ENCODE measurements at regions not wholly inside any gene's neighbourhood (a gene's known extent, or its start where the extent isn't known, plus 50 kb on each side); places are given as distances from the start of the nearest gene placed in this dataset.

DNA sequence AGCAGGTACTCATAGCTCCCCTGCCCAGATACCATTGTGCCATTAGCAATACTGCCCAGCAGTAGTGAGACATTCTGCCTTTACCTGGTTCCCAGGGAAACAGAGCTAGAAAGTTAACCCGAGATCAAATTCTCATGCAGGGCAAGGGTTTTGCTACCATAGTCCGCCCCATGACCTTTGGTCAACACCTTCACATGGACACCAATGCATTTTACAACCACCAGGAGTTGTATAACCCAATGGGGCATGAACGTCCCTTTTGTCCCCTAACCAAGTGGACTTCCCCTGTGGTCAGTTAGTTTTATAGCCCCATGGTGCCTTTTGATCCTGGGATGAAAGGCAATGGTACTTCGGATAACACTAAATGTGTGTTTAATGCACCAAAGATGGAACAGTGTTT, 151.7 kb upstream of the IQSEC1 start:
- DNase-seq: no peak

DNA sequence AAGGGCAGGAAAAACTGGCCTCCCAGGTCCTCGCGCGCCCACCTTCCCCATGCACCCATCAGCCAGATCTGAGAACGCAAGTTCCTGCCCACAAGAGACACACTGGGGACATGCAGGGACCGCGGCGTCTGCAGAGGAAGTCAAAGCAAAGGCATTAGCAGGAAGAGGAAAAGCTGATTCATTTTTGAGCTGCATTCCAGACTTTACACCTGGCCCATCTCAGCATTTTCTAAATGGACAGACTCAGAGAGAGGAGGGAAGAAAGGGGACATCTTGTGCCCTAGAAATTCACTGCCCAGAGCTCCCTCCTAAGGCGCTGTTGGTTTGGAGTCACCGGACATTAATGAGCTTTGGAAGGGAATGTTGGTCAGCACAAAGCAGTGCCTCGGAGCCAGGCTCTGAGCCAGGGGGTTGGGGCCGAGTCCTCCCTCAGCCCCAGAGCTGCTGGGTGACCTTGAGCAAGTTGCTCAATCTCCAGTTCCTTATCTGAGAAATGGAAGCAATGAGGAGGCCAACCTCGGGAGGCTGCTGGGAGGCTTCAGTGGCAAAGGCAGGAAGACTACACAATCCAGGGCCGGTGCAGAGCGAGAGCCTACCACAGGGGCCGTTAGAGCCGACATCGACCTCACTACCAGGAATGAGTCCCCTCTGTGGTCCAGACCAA, 150.5 kb upstream of the IQSEC1 start:
- no peak for DNase-seq

DNA sequence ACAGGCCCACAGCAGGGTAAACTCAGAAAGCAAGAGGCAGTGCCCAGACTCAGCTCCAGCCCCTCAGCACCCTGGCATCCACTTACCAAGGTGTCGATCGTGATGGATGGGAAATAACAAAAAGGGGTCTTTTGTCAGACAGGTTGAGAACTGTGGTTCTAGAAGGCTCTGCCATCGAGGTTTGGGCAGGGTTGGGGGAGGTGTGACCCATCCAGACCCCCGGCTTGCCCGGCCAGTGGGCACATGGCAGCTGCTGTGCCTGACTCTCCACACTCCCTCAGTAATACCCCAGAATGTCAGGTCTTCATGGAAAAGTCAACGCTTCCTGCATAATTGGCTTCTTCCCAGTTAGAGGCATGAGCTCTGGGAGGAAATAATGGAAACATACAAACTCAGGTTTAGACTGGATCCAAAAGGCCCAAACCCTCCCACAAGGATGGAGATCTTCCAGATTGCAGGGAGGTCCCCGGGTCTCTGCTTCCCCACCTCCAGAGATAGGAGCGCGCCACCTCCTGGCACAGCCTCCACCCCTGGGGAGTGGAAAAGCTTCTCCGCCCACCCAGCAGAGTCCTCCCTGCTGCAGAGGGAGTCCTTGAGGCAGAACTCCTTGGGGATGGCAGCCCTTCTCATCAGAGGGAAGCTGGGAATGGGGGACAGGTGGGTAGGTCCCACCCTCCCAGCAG, 149.8 kb upstream of the IQSEC1 start:
- no peak for DNase-seq

- no peak for DNase-seq
Observed at GRCh38 chr3:13222131-13222530, 148.9 kb upstream of the IQSEC1 start.

- no peak for DNase-seq
Observed at GRCh38 chr3:13221491-13222061, 148.3 kb upstream of the IQSEC1 start.

- DNase-seq: no peak
Observed at GRCh38 chr3:13220991-13221390, 147.8 kb upstream of the IQSEC1 start.

- no peak for DNase-seq
Observed at GRCh38 chr3:13219902-13220296, 146.7 kb upstream of the IQSEC1 start.

DNA sequence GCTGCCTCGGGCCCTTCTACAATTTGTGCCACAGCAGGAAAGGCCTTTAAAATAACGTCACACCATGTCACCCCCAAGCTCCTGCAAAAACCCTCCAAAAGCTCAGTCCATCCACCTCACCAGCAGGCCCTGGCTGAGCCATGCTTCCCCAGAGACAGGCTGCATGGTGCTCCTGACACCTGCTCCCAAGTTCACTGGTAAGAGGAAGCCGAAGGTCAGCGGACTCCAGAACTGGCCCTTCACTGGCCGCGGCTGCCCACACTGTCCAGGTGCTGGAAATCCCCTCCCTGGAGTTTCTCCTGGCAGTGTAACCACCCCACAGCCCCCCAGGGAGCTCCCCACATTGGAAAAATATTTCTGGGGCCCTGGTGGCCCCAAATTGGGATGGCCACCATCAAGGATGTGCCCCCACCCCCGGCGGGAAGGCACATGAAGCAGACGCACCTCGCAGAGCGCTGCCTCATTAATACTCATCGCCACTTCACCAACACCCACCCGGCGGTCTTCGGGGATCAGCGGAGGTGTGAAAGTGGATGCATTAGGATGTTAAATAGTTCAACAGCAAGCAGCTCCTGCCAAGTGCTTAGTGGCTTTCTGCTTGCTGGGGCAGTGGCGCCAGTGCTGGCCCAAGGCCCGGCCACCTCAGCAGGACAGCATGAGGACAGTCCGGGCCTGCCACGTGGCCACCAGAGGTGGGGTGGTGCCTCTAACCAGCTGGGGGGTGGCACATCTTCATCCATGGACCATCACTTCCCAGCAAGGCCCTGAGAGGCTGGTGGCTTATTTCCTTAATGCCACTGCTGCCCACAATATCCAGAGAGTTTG, 146.1 kb upstream of the IQSEC1 start:
- DNase-seq: no peak

- no peak for DNase-seq
Observed at GRCh38 chr3:13218541-13218908, 145.3 kb upstream of the IQSEC1 start.

DNA sequence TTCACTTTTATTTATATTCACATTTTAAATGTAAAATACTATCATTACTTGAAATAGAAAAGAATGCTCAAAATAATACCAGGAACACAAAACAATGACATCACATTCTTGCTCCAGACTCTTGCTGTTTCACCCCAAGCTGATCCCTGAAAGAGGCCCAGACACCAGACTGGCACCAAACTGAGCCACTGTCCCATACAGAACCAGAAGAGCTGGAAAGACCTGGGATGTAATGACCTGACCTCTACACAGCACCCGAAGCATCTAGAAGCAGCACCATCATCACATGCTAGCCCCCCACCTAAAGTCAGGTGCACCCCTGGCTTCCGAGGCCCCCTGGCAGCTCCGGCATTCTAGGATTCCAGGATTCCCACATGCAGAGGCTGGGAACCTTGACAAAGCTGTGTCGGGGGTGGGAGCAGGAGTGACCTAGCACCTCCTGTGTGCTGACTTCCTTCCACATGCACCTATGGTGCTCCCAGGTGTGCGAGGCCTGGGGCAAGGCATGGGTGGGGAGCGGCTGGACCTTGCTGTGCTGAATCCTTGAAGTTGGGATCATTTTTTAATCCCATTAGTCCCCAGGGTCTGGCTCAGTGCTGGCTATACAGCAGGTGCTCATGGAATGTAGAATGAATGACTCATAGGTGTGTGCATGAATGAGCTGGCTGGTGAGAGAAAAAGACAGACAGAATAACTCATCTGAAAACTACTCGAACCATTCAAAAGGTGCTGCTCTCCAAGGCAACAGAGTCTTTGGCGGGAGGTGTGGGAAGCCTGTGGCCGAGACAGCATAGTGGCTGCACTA, 144.7 kb upstream of the IQSEC1 start:
- no peak for DNase-seq

GRCh38 chr3:13217253-13217652, 144.0 kb upstream of the IQSEC1 start:
- no peak for DNase-seq

DNA sequence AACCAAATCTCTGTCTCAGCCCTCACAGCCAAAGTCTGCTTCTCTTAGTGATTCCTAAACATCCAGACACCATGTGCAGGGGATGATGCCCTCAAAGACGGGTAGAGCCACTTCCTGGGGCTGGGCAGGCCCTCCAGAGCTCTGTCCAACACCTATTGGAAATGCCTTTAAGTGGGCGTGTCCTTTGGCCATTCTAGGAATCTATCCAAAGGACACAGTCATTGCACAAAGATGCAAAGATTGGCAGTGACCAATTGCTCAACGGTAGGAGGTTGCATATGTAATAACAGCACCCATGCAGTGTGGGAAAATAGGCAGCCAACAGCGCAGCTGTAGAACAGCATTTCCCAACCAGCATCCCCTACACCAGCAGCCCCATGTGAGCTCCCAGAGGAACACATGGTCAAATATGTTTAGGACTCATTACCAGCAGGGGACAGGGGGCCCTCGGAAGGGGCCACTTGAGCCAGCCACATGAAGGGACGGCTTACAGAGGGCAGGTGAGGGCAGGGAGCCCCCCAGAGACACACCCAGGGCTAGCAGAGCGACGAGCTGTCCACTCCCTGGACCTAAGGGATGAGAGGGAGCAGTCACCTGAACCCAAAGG, 142.8 kb upstream of the IQSEC1 start:
- DNase-seq: no peak

GRCh38 chr3:13214847-13215472, 141.7 kb upstream of the IQSEC1 start:
- DNase-seq: no peak

- DNase-seq: no peak
Observed at GRCh38 chr3:13213911-13214846, 140.9 kb upstream of the IQSEC1 start.

DNA sequence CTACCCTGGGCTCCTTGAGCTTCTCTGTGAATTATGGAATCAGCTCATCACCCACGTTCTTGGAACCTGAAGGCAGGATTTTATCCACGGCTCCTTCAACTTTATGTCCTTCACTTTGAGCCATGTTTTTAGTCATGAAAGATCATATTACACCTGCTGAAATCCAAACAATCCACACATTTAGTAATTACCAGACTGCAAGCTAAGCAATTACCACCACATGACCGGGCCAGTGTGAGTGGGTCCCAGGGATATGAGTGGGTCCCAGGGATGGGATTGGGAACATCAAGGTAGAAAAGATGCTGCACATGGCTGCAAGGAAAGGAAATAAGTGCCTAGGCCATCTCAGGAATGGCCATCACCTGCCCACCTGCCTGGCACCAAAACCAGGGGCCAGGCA, 140.3 kb upstream of the IQSEC1 start:
- no peak for DNase-seq

- DNase-seq: no peak
Observed at GRCh38 chr3:13211605-13212210, 138.5 kb upstream of the IQSEC1 start.

- no peak for DNase-seq
Observed at GRCh38 chr3:13210221-13210975, 137.2 kb upstream of the IQSEC1 start.

- DNase-seq: no peak
Observed at GRCh38 chr3:13209634-13209997, 136.4 kb upstream of the IQSEC1 start.
